ENCODE measurements at regions not wholly inside any gene's neighbourhood (a gene's known extent, or its start where the extent isn't known, plus 50 kb on each side); places are given as distances from the start of the nearest gene placed in this dataset.
"Not testable (repeated sequence)": the region's sequence is repeated elsewhere in the genome, so short reads cannot be mapped to it uniquely, and the experiment has no call there.

GRCh38 chr2:182548031-182548950 lies 121.5 kb upstream of the PDE1A start:
- DNase-seq (ENCODE audit: insufficient read length, low spot score) (no peak), FAIRE-seq (no peak)

GRCh38 chr2:182550234-182550633 lies 123.4 kb upstream of the PDE1A start:
- no peak for DNase-seq (ENCODE audit: insufficient read length, low spot score)
- FAIRE-seq = no peak

- FAIRE-seq; DNase-seq (ENCODE audit: insufficient read length, low spot score): not testable (repeated sequence)
Measured at GRCh38 chr2:182552232-182552631, 125.4 kb upstream of the PDE1A start.

GRCh38 chr2:182552785-182553184 lies 125.9 kb upstream of the PDE1A start:
- FAIRE-seq; DNase-seq (ENCODE audit: insufficient read length, low spot score): not testable (repeated sequence)

GRCh38 chr2:182553483-182553882 lies 126.6 kb upstream of the PDE1A start:
- no peak for FAIRE-seq

GRCh38 chr2:182554950-182555349 lies 128.1 kb upstream of the PDE1A start:
- no peak for FAIRE-seq

More at GRCh38 chr2:182553483-182553882, 126.6 kb upstream of the PDE1A start:
- DNase-seq (ENCODE audit: insufficient read length, low spot score) = no peak

GRCh38 chr2:182558564-182558963 lies 131.7 kb upstream of the PDE1A start:
- peak; percentile 9 for DNase-seq (ENCODE audit: insufficient read length, low spot score)
- FAIRE-seq = no peak

More at GRCh38 chr2:182554950-182555349, 128.1 kb upstream of the PDE1A start:
- no peak for DNase-seq (ENCODE audit: insufficient read length, low spot score)

- no peak for FAIRE-seq
- no peak for DNase-seq (ENCODE audit: insufficient read length, low spot score)
Measured at GRCh38 chr2:182559623-182560022, 132.8 kb upstream of the PDE1A start.

GRCh38 chr2:182565911-182566567 lies 139.2 kb upstream of the PDE1A start:
- FAIRE-seq = no peak
- DNase-seq (ENCODE audit: insufficient read length, low spot score) = no peak

GRCh38 chr2:182573553-182573952 lies 142.5 kb upstream of the DNAJC10 start:
- DNase-seq (ENCODE audit: insufficient read length, low spot score) = no peak
- FAIRE-seq = no peak

- FAIRE-seq (no peak), DNase-seq (ENCODE audit: insufficient read length, low spot score) (no peak)
Measured at GRCh38 chr2:182577816-182578215, 138.2 kb upstream of the DNAJC10 start.

GRCh38 chr2:182581196-182581935 lies 134.7 kb upstream of the DNAJC10 start:
- FAIRE-seq (no peak), DNase-seq (ENCODE audit: insufficient read length, low spot score) (no peak)

- FAIRE-seq = no peak
- no peak for DNase-seq (ENCODE audit: insufficient read length, low spot score)
Measured at GRCh38 chr2:182584462-182584861, 131.6 kb upstream of the DNAJC10 start.

GRCh38 chr2:182585001-182585400 lies 131.1 kb upstream of the DNAJC10 start:
- DNase-seq (ENCODE audit: insufficient read length, low spot score) = no peak
- FAIRE-seq = no peak

- DNase-seq (ENCODE audit: insufficient read length, low spot score) (no peak), FAIRE-seq (no peak)
Measured at GRCh38 chr2:182585430-182585829, 130.6 kb upstream of the DNAJC10 start.

GRCh38 chr2:182586426-182586825 lies 129.6 kb upstream of the DNAJC10 start:
- no peak for DNase-seq (ENCODE audit: insufficient read length, low spot score)
- no peak for FAIRE-seq

- FAIRE-seq (peak; percentile 81), DNase-seq (ENCODE audit: insufficient read length, low spot score) (peak; percentile 48)
Measured at GRCh38 chr2:182587831-182588230, 128.2 kb upstream of the DNAJC10 start.

GRCh38 chr2:182589121-182589520 lies 126.9 kb upstream of the DNAJC10 start:
- FAIRE-seq (no peak), DNase-seq (ENCODE audit: insufficient read length, low spot score) (no peak)

- FAIRE-seq = no peak
Measured at GRCh38 chr2:182591774-182592173, 124.3 kb upstream of the DNAJC10 start.

GRCh38 chr2:182592691-182593393 lies 123.2 kb upstream of the DNAJC10 start:
- FAIRE-seq (no peak), DNase-seq (ENCODE audit: insufficient read length, low spot score) (no peak)

More at GRCh38 chr2:182591774-182592173, 124.3 kb upstream of the DNAJC10 start:
- DNase-seq (ENCODE audit: insufficient read length, low spot score) = no peak
